C4-2B (cell line): ENCODE measurements at regions not wholly inside any gene's neighbourhood (a gene's known extent, or its start where the extent isn't known, plus 50 kb on each side); places are given as distances from the start of the nearest gene placed in this dataset.
"Not testable (repeated sequence)": the region's sequence is repeated elsewhere in the genome, so short reads cannot be mapped to it uniquely, and the experiment has no call there.

Source experiments
- H3K27ac ChIP-seq: fragments of 450-650 bp; 2 replicates; pipeline ENCODE4 v1.5.1; 2017
- CTCF ChIP-seq: fragments of 450-650 bp; conservative IDR thresholded peaks from 2 replicates; pipeline ENCODE4 v1.5.1; 2017; ENCODE audit warnings: mild to moderate bottlenecking
- ZFX ChIP-seq: fragments of 450-650 bp; IDR thresholded peaks from 2 replicates; pipeline ENCODE4 v1.6.1; 2017

GRCh38 chr12:78560633-78561032 lies 303.9 kb upstream of the SYT1 start:
- TF ChIP-seq CTCF (no peak), ZFX (no peak)
- H3K27ac ChIP-seq, result no peak overlapping the region

GRCh38 chr12:78562368-78563205 lies 302.0 kb upstream of the SYT1 start:
- no peak overlapping the region for H3K27ac ChIP-seq
- TF ChIP-seq ZFX (no peak), CTCF (peak; percentile 52)

- no peak overlapping the region for H3K27ac ChIP-seq
- TF ChIP-seq CTCF, result no peak
- no peak for TF ChIP-seq ZFX
Measured at GRCh38 chr12:78563826-78564225, 300.7 kb upstream of the SYT1 start.

GRCh38 chr12:78566456-78566855 lies 298.1 kb upstream of the SYT1 start:
- H3K27ac ChIP-seq, result no peak overlapping the region
- TF ChIP-seq CTCF (no peak), ZFX (no peak)

- H3K27ac ChIP-seq, result no peak overlapping the region
- no peak for TF ChIP-seq CTCF
- TF ChIP-seq ZFX, result no peak
Measured at GRCh38 chr12:78568321-78569020, 296.1 kb upstream of the SYT1 start.

- TF ChIP-seq ZFX (no peak), CTCF (peak; percentile 16)
- H3K27ac ChIP-seq, result no peak overlapping the region
Measured at GRCh38 chr12:78571953-78572352, 292.6 kb upstream of the SYT1 start.

- H3K27ac ChIP-seq, result not testable (repeated sequence)
Measured at GRCh38 chr12:78575208-78575607, 289.4 kb upstream of the SYT1 start.
